ENCODE measurements at regions not wholly inside any gene's neighbourhood (a gene's known extent, or its start where the extent isn't known, plus 50 kb on each side); places are given as distances from the start of the nearest gene placed in this dataset.

DNA sequence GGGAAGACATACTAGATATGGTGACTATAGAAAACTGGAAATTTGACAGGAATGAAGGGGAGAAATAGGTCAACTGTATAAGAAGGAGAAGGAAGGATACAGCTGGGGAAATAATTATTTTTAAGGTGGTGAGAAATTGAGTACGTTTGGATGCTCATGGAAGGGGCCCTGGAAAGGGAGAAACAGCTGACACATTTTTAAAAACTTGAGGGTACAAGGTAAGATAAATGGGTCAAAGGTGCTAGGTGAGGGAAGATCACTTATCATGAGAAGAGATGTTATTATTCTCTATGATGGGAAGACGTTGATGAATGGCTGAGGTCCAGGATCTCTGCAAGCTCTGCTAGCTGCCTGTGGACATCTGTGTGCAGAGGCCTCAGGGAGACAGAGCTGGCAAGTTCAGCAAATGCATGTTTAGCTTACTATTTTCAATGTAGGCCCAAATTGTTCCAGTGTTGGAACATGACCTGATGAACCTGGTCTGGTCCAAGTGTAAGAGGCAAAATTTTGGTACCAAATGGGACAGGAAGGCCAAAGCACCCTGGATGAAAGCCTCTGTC, 181.7 kb downstream of the MTRR start:
- FAIRE-seq (no peak), DNase-seq (ENCODE audit: low read depth, low spot score) (no peak)
- no TSS peak for BruUV-seq (replicated peaks)
- no peaks in the 10 kb centered on the region for H3K79me2 ChIP-seq (ENCODE audit: control insufficient read depth, insufficient read depth, low read length)
- ChIA-PET CTCF (no interaction called here), POLR2A (no interaction called here)
- no peak overlapping the region for H3K9ac ChIP-seq (replicated peaks; ENCODE audit: extremely low read depth, insufficient read depth, low read length)
- H4K20me1 ChIP-seq (replicated peaks; ENCODE audit: control insufficient read depth, extremely low read depth, insufficient read depth, low read length), result no peaks in the 10 kb centered on the region
- H2AFZ ChIP-seq (ENCODE audit: low read depth, low read length), result no peak overlapping the region
- H3K27me3 ChIP-seq (ENCODE audit: control insufficient read depth in 2 of 2, insufficient read depth in 2 of 2, low read length in 2 of 2), result no peaks in the 10 kb centered on the region
- no peak overlapping the region for H3K4me3 ChIP-seq (replicated peaks in 1 of 3; ENCODE audit: insufficient read depth in 1 of 3, low read depth in 1 of 3, low read length in 3 of 3)
- dilution Hi-C loops (cut with MboI; ENCODE audit: extremely low pct_ligation_motif_present, low sequenced_read_pairs) (no loop called here), intact Hi-C loops (cut with micrococcal nuclease) (no loop called here)
- TF ChIP-seq POLR2A (IDR thresholded peaks at IDR 0.05; ENCODE audit: low read depth, low read length) (no peak), MAX (IDR thresholded peaks at IDR 0.05; ENCODE audit: insufficient read depth, insufficient read length) (no peak), EZH2 (IDR thresholded peaks at IDR 0.05; ENCODE audit: borderline replicate concordance, low read depth, low read length, severe bottlenecking) (no peak), CTCF (IDR thresholded peaks at IDR 0.05; ENCODE audit: extremely low read depth in 1 of 2, insufficient read depth in 1 of 2, low read depth in 1 of 2, low read length in 2 of 2) (no peak), FOS (IDR thresholded peaks at IDR 0.05; ENCODE audit: borderline replicate concordance, insufficient read depth, low read length) (no peak), POLR2AphosphoS5 (IDR thresholded peaks at IDR 0.05; ENCODE audit: insufficient read depth, low read depth, low read length) (no peak), GATA2 (IDR thresholded peaks at IDR 0.05; ENCODE audit: insufficient read depth, insufficient read length, low read depth, low read length) (no peak), MYC (IDR thresholded peaks at IDR 0.05; ENCODE audit: low read depth, low read length) (no peak), JUN (IDR thresholded peaks at IDR 0.05; ENCODE audit: borderline replicate concordance, insufficient read depth, insufficient read length, low read depth) (no peak)
- H3K4me2 ChIP-seq (ENCODE audit: insufficient read depth, low read length), result no peak overlapping the region
- peaks cover 8% of the 10 kb centered on the region for H3K9me3 ChIP-seq (replicated peaks; ENCODE audit: control insufficient read depth, insufficient read depth, low read length)
- H3K9me1 ChIP-seq (replicated peaks; ENCODE audit: control insufficient read depth, extremely low read depth, insufficient read depth, low read length), result no peaks in the 10 kb centered on the region
- H3K36me3 ChIP-seq (ENCODE audit: control insufficient read depth in 2 of 2, extremely low read depth in 1 of 2, insufficient read depth in 2 of 2, low read length in 2 of 2), result no peaks in the 10 kb centered on the region
- H3K4me1 ChIP-seq (ENCODE audit: control insufficient read depth, extremely low read depth, insufficient read depth, low read length), result no peaks in the 10 kb centered on the region
- no peak overlapping the region for H3K27ac ChIP-seq (ENCODE audit: insufficient read depth, low read depth, low read length)

All from endothelial cell of umbilical vein (primary cell).